HG03457 (cell line): ENCODE measurements at regions not wholly inside any gene's neighbourhood (a gene's known extent, or its start where the extent isn't known, plus 50 kb on each side); places are given as distances from the start of the nearest gene placed in this dataset.
A peak's percentile ranks its signal among the peaks of the same experiment; 100 is the strongest.
"Not testable (repeated sequence)": the region's sequence is repeated elsewhere in the genome, so short reads cannot be mapped to it uniquely, and the experiment has no call there.

Experiments
- ATAC-seq: cut with Tn5 transposase; IDR thresholded peaks from one replicate; pipeline ENCODE4 v1.9.1; 2021; ENCODE audit warnings: moderate number of reproducible peaks; ENCODE audit not compliant: unreplicated experiment

DNA sequence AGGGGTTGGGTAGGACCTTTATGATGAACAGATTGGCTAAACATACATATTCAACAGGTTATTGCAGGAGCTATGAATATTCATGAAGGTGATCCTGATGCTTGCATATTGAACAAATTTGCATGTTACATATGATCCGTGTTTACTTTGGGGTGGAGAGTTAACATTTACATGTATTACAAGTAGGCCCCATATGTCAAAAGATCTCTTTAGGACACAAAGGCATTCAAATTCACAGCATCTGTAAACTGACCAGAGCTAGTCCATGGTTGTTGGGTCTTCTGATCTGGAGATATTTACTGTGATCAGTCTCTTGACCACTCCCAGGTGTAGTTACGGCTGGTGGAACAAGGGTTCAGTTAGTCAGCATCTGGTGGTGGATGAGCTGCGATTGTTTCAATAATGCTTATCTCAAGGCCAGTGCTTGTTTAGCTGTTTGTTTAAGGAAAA, 80.4 kb downstream of the PMAIP1 start:
- ATAC-seq = no peak

DNA sequence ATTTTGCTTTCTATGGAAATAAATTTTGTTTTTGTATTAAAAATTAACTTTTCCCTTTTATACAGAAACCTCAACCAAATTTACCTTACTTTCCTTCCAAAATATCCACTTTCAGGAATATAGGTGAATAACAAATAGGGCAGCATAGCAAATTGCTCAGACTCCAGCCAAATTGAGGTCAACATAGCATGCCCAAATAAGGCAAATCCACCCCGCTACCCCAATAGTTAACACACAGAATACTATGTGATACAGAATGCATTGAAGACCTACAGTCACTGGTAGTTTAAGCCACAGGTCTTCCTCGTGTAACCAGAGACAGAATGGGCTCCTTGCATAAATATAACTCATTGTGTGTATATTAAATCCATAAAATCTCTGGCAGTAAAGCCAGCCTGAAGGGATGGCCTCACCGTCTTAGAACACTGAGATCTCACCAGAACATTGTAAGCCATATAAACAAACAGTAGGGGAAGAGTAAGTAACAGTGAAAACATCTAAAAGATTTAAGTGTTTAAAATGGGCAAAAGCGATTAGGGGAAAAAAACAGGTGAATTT, 72.2 kb downstream of the PMAIP1 start:
- no peak for ATAC-seq

DNA sequence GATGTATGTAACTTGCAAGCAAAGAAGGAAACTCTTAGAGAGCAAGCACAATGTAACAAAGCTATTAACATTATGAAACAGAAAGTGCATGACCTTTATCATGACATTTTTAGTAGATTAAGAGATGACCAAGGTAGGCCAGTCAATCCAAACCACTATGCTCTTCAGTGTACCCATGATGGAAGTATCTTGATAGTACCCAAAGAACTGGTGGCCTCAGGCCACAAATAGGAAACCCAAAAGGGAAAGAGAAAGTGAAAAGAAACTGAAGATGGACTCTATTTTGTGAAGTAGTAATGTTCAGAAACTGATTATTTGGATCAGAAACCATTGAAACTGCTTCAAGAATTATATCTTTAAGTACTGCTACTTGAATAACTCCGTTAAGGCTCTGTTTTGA, 71.3 kb downstream of the PMAIP1 start:
- peak; percentile 73 for ATAC-seq

DNA sequence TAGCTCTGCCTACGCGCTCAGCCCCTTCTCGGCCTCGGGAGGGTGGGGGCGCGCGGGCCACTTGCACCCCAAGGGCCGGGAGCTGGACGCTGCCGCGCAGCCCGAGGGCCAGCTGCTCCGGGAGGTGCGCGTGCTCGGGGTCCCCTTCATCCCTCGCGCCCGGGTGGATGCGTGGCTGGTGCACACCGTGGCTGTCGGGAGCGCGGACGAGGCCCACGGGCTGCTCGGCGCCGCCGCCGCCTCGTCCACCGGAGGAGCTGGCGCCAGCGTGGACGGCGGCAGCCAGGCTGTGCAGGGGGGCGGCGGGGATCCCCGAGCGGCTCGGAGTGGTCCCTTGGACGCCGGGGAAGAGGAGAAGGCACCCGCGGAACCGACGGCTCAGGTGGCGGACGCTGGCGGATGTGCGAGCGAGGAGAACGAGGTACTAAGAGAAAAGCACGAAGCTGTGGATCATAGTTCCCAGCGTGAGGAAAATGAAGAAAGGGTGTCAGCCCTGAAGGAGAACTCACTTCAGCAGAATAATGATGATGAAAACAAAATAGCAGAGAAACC, 69.8 kb downstream of the PMAIP1 start:
- ATAC-seq = not testable (repeated sequence)

DNA sequence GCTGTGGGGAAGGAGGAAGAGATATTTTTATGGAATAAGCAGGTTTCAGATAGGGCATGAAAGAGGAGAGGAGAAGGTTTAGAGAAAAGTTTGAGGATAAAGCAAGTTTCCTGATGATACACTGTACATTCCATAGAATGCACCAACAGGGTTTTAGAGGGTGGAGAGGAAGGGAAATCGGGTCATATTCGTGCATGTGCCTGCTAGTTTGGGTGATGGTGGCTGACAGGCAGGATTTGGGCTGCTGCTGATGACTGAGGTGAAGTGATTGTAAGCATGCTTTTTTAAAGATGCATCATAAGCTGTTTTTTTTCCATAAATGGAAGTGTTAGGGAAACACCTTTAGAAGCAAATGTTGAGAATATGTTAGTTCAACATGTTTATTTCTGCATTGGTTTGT, 68.8 kb downstream of the PMAIP1 start:
- ATAC-seq = no peak

DNA sequence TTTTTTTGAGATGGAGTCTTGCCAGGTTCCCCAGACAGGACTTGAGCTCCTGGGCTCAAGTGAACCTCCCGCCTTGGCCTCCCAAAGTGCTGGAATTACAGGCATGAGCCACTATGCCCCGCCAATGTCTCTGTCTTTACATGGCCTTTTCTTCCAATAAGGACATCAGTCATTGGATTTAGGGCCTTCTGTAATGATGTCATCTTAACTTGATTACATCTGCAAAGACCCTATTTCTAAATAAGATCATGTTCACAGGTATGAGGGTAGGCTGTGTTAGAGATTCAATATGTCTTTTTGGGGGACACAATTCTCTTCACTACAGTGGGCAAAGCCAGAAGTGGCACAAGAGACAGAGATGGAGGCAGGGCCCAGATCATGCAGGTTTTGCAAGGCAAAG, 68.1 kb downstream of the PMAIP1 start:
- ATAC-seq = no peak

DNA sequence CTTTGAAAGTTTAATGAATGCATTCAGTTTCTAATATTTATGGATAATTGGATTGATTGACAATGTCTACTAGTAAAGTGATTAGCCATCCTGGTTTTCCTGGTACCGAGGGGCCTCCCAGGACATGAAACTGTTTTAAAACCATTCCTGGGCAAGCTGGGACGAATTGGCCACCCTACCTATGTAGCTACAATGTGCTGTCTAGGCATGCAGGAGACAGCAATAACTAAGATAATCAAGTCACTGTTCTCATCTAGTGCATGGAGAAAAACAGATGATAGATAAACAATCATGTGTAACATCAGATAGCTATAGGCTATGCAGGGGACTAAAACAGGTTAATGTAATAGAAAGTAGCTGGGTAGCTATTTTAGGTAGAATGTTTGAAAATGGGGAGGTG, 67.1 kb downstream of the PMAIP1 start:
- ATAC-seq = no peak

DNA sequence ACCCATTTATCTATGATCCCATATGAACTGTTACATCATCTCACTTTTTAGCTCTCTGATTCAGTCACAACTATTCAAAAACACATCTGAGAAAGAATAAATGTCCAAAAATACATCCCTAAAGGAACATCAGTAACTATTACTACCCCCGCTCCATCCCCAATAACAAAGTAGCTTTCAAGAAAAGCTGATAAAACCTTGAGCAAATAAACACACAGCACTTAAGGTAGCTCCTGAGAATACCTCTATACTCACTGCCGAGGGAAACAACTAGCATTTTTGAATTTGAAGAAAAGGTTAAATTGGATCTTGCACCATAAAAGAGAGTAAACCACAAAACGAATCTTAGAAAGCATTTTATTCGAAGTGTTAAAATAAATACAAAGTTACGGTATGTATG, 63.4 kb downstream of the PMAIP1 start:
- no peak for ATAC-seq

DNA sequence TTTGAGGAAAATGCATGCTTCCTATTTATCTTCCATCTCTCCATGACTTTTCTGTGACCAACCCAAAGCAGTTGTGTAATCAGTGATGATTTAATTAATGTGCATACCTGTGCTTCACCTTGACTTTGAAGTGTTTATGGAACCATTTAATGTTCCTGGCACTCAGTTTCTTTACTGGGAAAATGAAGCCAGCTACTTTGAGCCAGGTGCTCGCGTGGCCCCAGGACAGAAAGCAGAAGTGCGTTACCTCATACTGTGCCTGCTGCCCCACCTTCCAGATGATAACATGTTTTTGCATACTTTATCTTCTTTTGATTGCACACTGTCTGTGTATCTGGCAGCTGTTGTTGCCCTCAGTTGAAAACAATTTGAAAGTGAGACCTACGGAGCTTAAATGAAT, 61.3 kb downstream of the PMAIP1 start:
- ATAC-seq = peak; percentile 68

DNA sequence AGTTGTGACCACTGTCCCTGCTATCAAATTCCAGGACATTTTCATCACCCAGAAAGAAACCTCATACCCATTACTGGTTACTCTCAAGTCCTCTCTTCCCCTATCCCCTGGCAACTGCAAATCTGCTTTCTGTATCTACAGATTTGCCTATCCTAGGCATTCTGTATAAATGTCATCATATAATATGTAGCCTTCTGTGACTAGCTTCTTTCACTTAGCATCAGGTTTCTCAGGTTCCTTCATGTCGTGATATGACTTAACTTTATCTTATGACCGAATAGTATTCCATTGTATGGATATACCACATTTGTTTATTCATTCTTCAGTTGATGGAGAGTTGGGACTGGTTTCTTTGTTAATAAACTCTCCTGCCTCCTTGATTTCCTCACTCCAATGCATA, 60.5 kb downstream of the PMAIP1 start:
- no peak for ATAC-seq

DNA sequence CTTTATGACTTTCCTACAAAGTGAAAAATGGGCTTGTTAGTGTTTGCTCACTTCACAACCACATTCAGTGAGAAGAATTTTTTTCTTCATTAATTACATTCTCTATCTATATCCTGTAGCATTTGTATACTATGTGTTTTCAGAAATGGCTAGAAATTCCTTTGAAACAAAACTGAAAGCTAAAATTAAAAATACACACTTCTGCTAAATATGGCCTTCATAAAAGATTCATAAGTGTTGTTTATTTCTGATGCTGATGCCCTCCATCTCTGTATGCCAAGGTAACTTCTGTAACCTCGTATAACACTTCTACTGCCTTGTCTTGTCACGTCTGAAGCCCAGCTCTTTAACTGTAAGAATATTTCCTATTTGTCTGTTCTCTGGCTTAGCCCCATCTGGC, 59.8 kb downstream of the PMAIP1 start:
- no peak for ATAC-seq

DNA sequence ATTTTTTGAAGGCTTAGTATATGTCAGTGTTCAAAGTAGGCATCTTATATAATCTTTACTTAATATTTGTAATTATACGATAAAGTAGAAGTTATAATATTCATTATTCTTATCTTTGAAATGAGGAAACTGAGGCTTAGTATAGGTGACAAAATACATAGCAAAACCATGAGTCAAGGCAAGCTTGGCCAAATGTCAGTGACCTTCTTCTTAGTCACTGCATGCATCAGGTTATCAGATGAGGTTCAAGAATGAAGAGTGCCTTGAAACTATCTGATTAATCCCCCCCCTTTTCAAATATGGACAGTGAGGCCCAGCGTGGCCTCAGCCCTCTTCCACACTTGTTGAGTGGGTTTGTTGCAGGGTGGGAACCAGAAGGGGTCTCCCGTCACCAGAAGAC, 59.3 kb downstream of the PMAIP1 start:
- ATAC-seq = no peak

DNA sequence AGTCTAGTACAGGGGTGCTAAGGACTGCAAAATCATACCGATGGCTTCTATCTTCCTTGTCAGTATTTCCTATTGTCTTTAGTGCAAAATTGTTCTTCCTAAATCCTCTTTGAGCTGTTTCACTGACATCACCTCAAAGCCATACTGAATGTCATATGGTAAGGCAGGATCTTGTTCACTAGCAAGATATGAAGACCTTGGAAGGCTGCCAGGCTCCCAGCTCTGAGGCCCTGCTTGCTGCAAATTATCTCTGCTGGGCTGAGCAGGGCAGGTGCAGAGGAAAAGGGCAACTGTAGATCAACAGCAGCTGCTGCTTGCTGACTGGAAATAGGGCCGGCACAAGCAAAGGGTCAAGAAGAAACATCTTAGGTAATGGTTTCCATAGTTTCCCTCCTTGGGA, 58.2 kb downstream of the PMAIP1 start:
- ATAC-seq = no peak

DNA sequence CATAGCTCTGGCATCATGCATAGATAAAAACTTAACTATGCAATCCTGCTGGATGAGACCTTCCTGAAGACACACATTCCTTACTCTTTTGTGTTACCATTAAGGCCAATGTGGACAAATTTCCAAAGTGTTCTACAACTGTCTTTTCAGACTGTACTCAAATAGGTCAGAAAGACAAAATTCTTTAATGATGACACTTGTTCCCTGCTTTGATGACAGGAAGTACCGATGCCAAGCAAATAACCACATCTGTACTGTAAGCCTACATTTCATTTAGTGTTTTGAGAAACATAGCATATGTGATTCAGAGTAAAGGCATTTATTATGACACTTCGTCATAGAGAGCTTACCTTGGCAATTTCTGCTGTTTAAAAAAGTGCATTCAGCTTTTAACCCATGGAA, 55.0 kb downstream of the PMAIP1 start:
- ATAC-seq = no peak

DNA sequence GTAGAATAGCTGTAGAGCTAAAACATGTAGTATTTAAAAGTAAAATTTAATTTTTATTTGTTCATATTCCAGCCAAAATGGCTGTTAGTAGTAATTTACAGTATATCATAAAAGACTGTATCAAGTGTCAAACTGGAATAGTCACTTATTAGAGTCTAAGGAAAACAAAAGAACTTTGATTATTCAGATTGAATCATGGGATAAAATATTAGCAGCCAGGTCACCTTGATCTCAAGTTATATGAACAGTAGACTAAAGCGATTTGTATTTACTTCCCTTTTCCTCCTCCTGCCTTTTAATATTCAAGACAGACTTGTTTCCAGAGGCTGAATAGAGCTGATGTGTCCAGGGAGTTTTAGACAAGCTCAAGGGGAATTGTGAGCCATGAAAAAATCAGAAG, 54.4 kb downstream of the PMAIP1 start:
- no peak for ATAC-seq
